ENCODE measurements at regions not wholly inside any gene's neighbourhood (a gene's known extent, or its start where the extent isn't known, plus 50 kb on each side); places are given as distances from the start of the nearest gene placed in this dataset.
"Not testable (repeated sequence)": the region's sequence is repeated elsewhere in the genome, so short reads cannot be mapped to it uniquely, and the experiment has no call there.

GRCh38 chr2:142462306-142462705 lies 331.5 kb upstream of the LRP1B start:
- no peak for DNase-seq

DNA sequence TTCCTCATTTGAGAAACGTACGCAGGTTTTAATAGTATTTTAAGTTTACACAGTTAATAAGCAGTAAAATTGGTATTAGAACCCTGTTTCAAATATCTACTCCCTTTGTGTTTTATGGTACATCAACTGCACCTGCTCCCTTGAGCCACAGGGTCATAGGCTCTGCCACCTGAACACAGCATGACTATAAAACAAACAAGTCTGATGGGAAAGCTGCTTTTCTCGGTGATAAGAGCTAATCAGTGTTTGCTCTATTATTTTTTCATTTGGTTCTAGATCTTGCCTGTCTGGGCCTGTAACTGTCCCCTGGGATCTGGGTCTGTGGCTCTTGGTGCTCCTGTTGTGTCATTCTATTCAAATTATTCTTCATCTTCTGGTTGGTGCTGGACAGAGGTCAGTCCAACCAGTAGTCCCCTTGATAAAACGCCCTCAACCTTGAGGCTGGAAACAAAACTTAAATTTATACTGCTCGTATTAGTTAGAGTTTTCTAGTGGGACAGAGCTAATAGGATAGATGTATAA lies 314.8 kb upstream of the LRP1B start:
- DNase-seq: no peak

DNA sequence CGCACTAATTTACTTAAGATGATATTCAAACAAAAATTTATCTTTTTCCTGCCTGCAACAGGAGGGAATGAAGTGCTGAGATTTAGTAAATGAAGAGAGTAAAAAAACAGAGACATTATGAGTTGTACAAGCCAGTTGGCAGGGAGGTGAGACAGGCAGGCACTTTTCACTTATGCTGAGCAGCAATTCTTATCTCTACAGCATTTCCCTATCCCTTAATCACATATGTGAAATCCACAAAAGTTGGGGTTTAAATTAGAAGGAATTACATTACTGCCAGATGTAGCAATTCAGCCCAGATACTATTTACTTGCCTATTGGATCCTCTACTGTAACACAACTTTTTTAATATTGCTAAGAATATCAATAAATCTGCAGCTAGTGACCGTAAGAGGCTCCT lies 314.2 kb upstream of the LRP1B start:
- no peak for DNase-seq

DNA sequence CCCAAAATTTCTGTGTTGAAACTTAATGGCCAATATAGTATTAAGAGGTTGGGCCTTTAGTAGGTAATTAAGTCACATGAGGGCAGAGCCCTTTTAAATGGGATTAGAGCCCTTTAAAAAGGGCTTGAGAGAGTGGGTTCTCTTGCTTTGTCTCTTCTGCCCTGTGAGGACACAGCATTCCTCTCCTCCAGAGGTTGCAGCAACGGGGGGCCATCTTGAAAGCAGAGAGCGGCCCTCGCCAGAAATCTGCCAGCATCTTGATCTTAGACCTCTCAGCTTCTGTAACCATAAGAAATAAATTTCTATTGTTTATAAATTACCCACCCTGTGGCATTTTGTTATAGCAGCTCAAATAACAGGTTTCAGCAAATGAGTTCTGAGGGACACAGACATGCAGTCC lies 305.0 kb upstream of the LRP1B start:
- no peak for DNase-seq

DNA sequence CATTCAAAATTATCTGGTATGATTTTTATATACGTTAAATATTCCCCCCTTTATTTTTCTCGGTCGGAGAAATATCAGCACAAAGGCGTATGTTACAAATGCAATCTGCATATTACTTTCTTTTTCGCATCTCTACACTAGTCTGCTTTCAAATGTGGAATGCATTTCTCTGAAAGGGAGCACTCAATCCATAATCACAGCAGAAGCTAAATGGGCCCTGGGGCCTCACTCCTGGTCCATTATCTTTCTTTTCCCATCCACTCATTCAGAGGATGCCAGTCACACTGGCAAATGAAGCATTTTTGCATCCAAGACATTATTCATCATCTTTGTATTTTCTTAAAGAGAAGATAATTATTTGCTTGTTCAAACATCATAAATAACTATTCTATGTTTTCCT lies 295.2 kb upstream of the LRP1B start:
- DNase-seq: no peak

DNA sequence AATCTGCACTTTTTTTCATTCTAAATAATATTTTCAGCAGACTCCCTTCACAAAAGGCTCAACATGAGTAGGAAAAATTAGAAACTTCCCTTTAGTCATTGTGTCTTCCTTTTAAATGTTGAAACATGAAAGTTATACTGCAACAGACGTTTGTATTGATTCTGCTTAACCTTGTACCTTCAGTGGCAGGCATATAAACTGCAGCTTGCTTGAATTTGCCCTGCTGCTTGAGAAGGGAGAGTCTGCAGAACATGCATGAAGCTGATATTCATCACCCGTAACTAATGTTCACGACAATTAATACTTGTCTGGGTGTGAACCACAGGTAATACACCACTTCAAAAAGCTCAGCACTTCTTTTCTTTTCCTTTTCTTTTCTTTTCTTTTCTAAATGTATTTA lies 294.7 kb upstream of the LRP1B start:
- DNase-seq: no peak

- no peak for DNase-seq
Observed at GRCh38 chr2:142423603-142424002, 292.8 kb upstream of the LRP1B start.

DNA sequence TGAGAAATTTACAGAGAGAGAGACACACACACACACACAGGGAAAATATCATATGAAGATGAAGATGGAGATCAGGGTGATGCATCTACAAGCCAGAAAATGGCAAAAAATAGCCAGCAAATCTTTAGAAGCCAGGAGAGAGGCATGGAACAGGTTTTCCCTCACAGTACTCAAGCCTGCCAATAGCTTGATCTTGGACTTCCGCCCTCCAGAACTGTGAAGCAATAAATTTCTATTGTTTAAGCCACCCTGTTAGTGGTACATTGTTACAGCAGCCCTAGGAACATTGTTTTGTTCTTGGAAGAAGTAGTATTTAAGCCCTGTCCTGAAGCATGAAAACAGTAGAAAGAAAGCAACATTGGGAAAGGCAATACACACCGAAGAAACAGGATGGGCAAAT lies 292.0 kb upstream of the LRP1B start:
- DNase-seq: no peak

DNA sequence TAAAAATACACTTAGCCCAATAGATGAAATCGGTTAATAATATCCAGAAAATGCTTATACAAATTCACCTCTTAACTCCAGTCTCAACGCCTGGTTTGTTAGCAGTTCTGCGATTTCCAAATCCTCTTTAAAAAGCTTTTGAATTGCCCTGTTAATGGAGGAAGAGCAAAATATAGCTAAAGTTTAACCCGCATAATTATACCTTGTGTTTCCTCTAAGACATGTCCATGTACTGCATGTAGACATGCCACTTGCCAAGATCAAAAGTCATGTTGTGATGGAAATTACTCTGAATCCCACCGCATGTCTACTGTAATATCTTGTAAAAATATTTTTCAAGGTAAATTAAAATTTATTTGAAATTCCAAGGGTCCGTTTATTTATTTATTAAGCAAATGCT lies 291.2 kb upstream of the LRP1B start:
- DNase-seq: no peak

GRCh38 chr2:142418699-142419098 lies 287.9 kb upstream of the LRP1B start:
- DNase-seq: not testable (repeated sequence)

DNA sequence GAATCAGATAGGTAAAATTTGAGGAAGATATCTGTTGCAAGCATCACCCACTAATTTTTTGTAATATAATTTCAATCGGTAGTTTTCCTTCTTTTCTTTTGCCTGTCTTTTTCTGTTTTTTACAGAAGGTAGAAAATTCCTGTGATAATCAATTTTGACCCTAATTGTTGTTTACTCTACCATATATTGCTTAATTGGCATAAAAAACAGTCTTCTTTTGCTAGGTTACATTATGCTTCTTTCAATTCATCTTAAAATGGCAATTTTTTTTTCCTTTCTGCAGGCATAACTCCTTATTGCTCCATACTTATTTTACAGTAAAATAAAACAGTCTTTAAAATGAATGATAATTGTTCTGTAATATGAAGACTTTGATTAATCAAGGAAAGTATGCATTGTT lies 286.2 kb upstream of the LRP1B start:
- no peak for DNase-seq

GRCh38 chr2:142415461-142415860 lies 284.6 kb upstream of the LRP1B start:
- no peak for DNase-seq

GRCh38 chr2:142398212-142398611 lies 267.4 kb upstream of the LRP1B start:
- no peak for DNase-seq

DNA sequence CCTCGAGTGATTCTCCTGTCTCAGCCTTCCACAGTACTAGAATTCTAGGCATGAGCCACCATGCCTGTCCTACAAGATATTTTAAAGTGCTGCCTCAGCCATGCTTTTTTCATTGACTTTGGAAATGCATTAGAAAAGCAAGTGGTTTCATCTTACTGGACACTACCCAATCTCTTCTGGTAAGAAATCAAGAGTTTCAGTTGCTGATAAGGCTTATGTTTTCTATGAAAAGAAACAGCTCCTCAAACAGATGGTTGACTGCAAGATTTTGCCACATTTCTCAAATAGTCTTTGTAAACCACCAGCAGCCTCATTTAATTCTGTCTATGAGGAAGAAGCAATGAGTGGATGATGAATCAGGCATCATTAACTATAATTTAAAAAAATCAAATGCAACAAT lies 264.5 kb upstream of the LRP1B start:
- DNase-seq: no peak

GRCh38 chr2:142380372-142380771 lies 249.6 kb upstream of the LRP1B start:
- no peak for DNase-seq

GRCh38 chr2:142362069-142362468 lies 231.3 kb upstream of the LRP1B start:
- DNase-seq: not testable (repeated sequence)

DNA sequence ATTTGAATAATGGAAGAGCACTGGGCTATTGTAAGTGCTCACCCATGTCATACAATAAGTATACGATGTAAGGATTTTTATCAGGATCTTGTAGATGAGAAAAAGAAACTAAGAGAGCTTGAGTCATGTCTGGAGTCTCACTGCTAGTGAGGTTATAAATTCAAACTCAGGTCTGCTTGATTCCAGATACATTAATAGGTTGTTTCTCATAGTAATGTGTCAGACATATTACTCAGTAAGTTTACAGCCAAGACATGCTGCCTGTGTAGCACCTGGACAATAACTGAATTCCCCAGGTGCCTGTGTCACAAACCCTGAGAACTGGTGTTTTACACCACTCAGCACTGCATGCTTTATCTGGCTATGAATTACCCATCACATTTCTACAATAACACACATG lies 216.9 kb upstream of the LRP1B start:
- DNase-seq: no peak

DNA sequence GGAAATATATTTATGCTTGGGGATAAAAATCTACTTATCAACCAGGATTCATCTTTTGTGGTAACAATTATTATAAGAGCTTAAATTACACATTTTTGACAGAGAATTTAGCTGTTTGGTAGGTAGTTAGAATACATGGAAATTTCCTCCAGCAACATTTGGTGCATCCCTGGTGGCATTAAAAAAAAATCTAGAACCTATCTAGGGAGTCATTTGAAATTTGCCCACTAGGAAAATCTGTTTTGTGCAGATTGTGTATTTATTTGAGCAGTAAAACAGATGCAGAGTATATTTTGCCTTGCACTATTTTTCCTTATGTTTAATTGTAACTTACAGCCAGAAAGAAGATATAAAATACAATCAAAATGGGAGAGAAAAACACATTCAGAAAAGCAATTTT lies 208.4 kb upstream of the LRP1B start:
- DNase-seq: no peak

DNA sequence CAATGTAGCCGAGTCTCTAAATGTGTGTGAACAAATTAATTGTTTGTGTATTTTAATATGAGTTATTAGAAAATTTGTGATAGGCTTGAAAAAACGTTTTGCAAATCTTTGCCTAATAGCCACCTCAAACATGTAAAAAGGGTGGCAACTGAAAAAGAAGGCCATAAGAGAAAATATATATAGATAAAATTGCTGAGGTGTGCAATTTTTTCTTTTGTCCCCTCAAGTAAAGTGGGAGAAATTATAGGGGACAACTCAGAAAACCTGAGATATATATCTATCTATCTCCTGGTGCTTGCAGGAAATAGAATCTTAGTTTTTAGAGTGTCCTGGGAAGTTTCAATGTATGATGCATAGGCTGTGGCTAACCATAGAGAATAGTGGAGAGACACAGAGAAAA lies 201.4 kb upstream of the LRP1B start:
- DNase-seq: no peak

GRCh38 chr2:142330458-142330857 lies 199.6 kb upstream of the LRP1B start:
- no peak for DNase-seq

DNA sequence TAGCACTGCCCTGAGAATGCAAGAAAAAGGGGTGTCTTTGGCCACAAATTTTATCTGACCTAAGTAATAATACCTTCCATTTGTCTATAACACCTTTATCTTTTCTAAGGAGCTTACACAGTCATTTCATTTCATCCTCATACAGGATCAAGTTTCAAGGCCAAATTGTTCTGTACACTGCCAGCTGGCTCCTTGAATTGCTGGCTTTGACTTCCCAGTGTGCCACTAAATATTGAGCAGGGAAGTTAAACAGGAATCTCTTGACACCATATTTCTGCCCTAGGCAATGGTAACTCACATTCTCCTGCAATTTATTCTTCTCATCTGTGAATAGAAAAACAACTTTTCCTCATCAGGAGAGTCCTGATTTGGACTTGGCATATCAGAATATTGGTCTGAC lies 195.1 kb upstream of the LRP1B start:
- DNase-seq: no peak

DNA sequence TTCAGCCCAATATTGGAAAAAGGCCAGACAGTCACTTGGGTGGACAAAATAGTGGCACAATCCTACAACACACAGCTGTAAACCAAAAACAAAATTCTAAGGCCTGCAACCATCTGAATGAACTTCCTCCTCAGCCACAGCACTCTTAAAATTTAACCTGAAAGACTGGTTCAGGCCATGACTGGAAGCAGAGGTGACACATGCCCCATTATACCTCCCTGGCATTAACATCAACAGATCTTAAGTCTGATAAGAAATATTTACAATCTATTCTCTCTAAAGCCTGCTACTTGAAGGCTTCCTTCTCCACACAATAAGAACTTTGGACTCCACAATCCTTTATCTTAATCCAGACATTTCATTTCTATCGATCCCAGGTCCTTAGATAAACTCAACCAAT lies 192.4 kb upstream of the LRP1B start:
- DNase-seq: no peak

DNA sequence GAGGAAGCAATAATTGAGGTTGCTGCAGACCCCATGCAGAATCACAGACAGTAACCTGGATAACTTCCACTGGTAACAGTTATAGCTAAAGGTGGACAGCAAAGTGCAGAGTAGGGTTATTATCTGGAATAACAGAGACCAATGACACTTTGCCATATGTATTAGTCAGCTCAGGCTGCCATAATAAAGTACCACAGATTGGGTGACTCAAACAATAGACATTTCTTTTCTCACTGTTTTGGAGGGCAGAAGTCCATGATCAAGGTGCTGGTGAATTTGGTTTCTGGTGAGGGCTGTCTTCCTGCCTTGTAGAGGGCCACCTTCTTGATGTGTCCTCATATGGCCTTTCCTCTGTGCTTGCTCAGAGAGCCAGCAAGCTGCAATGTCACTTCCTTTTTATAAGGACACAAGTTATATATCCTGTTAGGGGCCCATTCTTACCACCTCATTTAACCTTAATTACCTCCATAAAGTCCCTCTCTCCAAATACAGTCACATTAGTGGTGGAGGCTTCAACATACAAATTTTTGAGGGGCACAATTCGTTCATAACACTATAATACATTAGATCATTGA lies 191.0 kb upstream of the LRP1B start:
- no peak for DNase-seq

DNA sequence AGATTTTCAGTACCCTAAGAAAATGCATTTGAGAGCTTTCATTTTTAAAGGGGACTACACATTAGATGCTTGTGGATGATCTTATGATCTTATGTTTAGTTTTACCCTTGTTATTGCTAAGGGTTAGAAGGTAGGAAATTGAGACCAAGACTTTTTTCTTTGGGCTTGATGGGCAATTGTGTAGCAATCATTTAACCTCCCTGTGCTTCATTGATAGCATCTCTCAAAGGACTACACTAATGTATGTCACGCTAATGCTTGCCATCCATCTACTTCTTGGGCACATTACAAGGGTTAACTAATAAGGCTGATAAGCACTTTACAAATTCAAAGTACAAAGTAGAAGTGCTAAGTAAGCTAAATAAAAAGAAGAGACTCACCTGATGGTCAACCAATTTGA lies 189.3 kb upstream of the LRP1B start:
- DNase-seq: no peak

- DNase-seq: no peak
Observed at GRCh38 chr2:142316049-142316448, 185.2 kb upstream of the LRP1B start.

DNA sequence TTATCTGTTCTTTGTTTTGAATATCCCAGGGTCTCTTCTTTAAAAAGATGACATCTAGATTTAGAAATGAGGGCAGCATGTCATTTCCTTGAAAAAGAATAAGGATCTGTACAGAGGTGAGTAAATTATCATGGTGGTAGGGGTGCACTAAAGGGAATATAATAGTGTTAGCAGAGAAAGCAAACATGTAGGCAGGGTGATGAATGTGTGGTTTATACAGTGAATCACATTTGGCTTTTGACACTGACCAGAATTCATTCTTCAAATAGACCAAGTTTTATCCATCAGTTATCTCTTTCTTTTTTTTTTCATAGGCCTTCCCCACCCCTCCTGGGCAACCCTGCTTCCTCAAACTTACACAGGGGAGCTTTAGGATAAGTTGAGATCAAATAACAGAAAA lies 184.5 kb upstream of the LRP1B start:
- no peak for DNase-seq
